KMS-11 (cell line): ENCODE measurements at regions not wholly inside any gene's neighbourhood (a gene's known extent, or its start where the extent isn't known, plus 50 kb on each side); places are given as distances from the start of the nearest gene placed in this dataset.

Source experiments
- H2AFZ ChIP-seq: fragments of 200-600 bp; sonication (generic); 2 replicates; pipeline ENCODE4 v1.6.1; 2016; ENCODE audit warnings: antibody characterized with exemption, mixed run types, low read depth
- H3K27ac ChIP-seq: fragments of 200-600 bp; sonication (generic); 2 replicates; pipeline ENCODE4 v1.6.1; 2016; ENCODE audit warnings: mild to moderate bottlenecking, mixed run types
- H3K27me3 ChIP-seq: fragments of 200-600 bp; sonication (generic); 2 replicates; pipeline ENCODE4 v1.6.1; 2017; ENCODE audit warnings: mild to moderate bottlenecking, low read depth, mixed run types, moderate library complexity; ENCODE audit not compliant: insufficient read depth
- H3K36me3 ChIP-seq: fragments of 200-600 bp; sonication (generic); 2 replicates; pipeline ENCODE4 v1.6.1; 2017; ENCODE audit warnings: mild to moderate bottlenecking, mixed run types; ENCODE audit not compliant: insufficient read depth
- H3K4me1 ChIP-seq: fragments of 200-600 bp; sonication (generic); 2 replicates; pipeline ENCODE4 v1.6.1; 2016; ENCODE audit warnings: mild to moderate bottlenecking, low read depth, mixed run types; ENCODE audit not compliant: poor library complexity, severe bottlenecking
- H3K4me2 ChIP-seq: fragments of 200-600 bp; sonication (generic); 2 replicates; pipeline ENCODE4 v1.7.0; 2016; ENCODE audit warnings: mild to moderate bottlenecking, mixed run types
- H3K4me3 ChIP-seq: fragments of 200-600 bp; sonication (generic); IDR thresholded peaks from 2 replicates; pipeline ENCODE4 v1.6.1; 2017; ENCODE audit warnings: low read depth, low read length, mixed read lengths; ENCODE audit not compliant: insufficient read depth
- H3K79me2 ChIP-seq: fragments of 200-600 bp; sonication (generic); 2 replicates; pipeline ENCODE4 v1.6.1; 2016; ENCODE audit warnings: low read depth, mixed run types; ENCODE audit not compliant: insufficient read depth
- H3K9ac ChIP-seq: fragments of 200-600 bp; sonication (generic); 2 replicates; pipeline ENCODE4 v1.6.1; 2016; ENCODE audit warnings: mild to moderate bottlenecking, mixed run types
- H4K20me1 ChIP-seq: fragments of 200-600 bp; sonication (generic); 2 replicates; pipeline ENCODE4 v1.6.1; 2016; ENCODE audit warnings: mild to moderate bottlenecking, mixed run types; ENCODE audit not compliant: insufficient read depth
- TF ChIP-seq, protein P1 (sequence below): fragments of 200-600 bp; sonication (generic); conservative IDR thresholded peaks from 2 replicates; pipeline ENCODE4 v1.6.1; 2017; ENCODE audit warnings: low read depth, mild to moderate bottlenecking, antibody characterized with exemption, low read length, moderate library complexity, mixed read lengths

DNA sequence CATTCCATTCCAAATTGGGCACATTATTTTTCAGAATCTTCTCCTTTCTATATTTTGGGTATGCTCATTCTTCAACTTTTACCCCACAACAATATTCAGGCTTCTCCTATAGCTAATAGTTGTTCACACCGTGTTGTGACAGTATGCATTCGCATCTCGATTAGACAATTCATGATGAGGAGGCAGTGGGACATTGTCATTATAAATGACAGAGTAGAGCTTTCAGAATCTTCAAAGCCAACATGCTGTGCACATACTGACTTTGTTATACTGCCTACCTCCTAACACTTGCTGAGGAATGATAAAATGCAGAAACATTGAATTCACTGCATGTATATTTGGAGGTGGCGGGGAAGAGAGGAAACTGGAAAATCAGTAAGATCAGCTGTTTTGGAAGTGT is 714.2 kb downstream of the SUCLG1 start:
- no peak overlapping the region for H3K4me3 ChIP-seq
- TF ChIP-seq, protein P1, sequence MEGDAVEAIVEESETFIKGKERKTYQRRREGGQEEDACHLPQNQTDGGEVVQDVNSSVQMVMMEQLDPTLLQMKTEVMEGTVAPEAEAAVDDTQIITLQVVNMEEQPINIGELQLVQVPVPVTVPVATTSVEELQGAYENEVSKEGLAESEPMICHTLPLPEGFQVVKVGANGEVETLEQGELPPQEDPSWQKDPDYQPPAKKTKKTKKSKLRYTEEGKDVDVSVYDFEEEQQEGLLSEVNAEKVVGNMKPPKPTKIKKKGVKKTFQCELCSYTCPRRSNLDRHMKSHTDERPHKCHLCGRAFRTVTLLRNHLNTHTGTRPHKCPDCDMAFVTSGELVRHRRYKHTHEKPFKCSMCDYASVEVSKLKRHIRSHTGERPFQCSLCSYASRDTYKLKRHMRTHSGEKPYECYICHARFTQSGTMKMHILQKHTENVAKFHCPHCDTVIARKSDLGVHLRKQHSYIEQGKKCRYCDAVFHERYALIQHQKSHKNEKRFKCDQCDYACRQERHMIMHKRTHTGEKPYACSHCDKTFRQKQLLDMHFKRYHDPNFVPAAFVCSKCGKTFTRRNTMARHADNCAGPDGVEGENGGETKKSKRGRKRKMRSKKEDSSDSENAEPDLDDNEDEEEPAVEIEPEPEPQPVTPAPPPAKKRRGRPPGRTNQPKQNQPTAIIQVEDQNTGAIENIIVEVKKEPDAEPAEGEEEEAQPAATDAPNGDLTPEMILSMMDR = no peak
- H3K9ac ChIP-seq = no peak overlapping the region
- no peaks in the 10 kb centered on the region for H3K27me3 ChIP-seq
- no peaks in the 10 kb centered on the region for H3K36me3 ChIP-seq
- no peaks in the 10 kb centered on the region for H3K4me1 ChIP-seq
- H4K20me1 ChIP-seq = no peaks in the 10 kb centered on the region
- no peak overlapping the region for H3K4me2 ChIP-seq
- H2AFZ ChIP-seq = no peak overlapping the region
- H3K79me2 ChIP-seq = no peaks in the 10 kb centered on the region
- H3K27ac ChIP-seq = no peak overlapping the region

DNA sequence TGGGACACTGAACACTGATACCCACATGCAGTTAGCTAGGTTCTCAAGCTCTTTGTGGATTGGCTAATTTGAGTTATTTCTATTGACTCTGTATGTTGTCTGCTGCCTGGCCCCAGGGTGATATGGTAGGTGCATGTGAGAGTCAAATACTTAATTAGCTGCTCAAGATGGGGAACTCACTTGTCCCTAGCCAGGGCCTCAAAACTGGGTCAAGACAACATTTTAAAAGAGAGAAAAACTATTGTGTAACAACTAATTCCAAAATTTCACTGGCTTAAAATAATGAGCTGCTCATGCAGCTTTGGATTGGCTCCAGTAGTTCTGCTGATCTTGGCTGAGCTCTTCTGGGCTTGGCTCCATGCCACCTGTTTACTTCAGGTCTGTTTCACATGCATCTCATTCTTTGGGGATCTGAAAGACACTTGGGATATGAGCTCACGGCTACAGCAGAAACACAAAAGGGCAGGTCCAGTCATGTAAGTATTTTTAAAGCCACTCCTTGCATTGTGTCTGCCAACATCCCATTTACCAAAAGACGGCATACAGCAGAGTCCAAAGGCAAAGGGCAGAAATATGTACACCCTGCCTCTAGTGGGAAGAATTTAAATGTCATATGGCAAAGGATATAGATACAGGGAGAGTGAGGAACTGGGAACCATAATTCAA is 716.8 kb downstream of the SUCLG1 start:
- no peaks in the 10 kb centered on the region for H3K4me1 ChIP-seq
- H3K27me3 ChIP-seq = no peaks in the 10 kb centered on the region
- H4K20me1 ChIP-seq = no peaks in the 10 kb centered on the region
- no peak overlapping the region for H3K27ac ChIP-seq
- TF ChIP-seq, protein P1 = no peak
- no peaks in the 10 kb centered on the region for H3K36me3 ChIP-seq
- no peak overlapping the region for H2AFZ ChIP-seq
- no peak overlapping the region for H3K4me3 ChIP-seq
- no peaks in the 10 kb centered on the region for H3K79me2 ChIP-seq
- H3K9ac ChIP-seq = no peak overlapping the region
- H3K4me2 ChIP-seq = no peak overlapping the region

DNA sequence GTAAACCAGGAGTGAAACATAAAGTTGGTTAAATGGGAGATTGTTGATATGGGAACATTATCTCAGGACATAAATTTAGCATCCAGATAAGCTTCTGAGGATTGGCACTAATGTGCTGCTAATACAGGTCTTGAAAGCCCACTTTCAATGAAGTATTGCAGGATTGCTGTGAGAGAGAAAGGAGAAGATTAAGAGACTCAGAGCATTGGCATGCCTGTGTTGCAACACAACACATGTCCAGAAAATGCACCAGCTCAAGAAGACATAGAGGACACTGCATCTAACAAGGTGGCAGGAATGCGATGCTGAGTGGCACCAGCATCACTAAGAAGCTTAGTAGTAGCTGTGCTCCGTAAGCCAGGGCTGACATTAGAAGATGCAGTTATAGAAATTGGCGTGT is 728.9 kb downstream of the SUCLG1 start:
- Histone ChIP-seq H2AFZ (no peak overlapping the region), H3K4me2 (no peak overlapping the region), H3K27me3 (no peaks in the 10 kb centered on the region), H3K4me1 (no peaks in the 10 kb centered on the region), H4K20me1 (no peaks in the 10 kb centered on the region), H3K36me3 (no peaks in the 10 kb centered on the region), H3K9ac (no peak overlapping the region), H3K79me2 (no peaks in the 10 kb centered on the region), H3K4me3 (no peak overlapping the region), H3K27ac (no peak overlapping the region)
- TF ChIP-seq, protein P1 = no peak

DNA sequence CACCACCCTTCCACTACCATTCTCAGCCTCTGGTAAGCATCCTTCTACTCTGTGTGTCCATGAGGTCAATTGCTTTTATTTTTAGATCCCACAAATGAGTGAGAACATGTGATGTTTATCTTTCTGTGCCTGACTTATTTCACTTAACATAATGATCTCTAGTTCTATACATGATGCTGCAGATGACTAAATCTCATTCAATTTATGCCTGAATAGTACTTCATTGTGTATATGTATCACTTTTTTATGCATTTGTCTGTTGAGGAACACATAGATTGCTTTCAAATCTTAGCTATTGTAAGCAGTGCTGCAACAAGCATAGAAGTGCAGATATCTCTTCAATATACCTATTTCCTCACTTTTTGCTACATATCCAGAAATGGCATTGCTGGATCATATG is 733.3 kb downstream of the SUCLG1 start:
- H3K4me1 ChIP-seq = no peaks in the 10 kb centered on the region
- no peak overlapping the region for H3K4me2 ChIP-seq
- no peak overlapping the region for H3K27ac ChIP-seq
- no peaks in the 10 kb centered on the region for H4K20me1 ChIP-seq
- H3K9ac ChIP-seq = no peak overlapping the region
- TF ChIP-seq, protein P1 = no peak
- H3K27me3 ChIP-seq = no peaks in the 10 kb centered on the region
- no peaks in the 10 kb centered on the region for H3K79me2 ChIP-seq
- H2AFZ ChIP-seq = no peak overlapping the region
- no peaks in the 10 kb centered on the region for H3K36me3 ChIP-seq
- H3K4me3 ChIP-seq = no peak overlapping the region
